ENCODE measurements at regions not wholly inside any gene's neighbourhood (a gene's known extent, or its start where the extent isn't known, plus 50 kb on each side); places are given as distances from the start of the nearest gene placed in this dataset.

- DNase-seq, result no peak
These were observed 131.0 kb downstream of the RPS24 start for GRCh38 chr10:78164702-78165101.

GRCh38 chr10:78165172-78165571, 131.5 kb downstream of the RPS24 start:
- DNase-seq, result no peak

- DNase-seq, result peak in 1 of 2 experiments; percentile 8
These were observed 132.0 kb downstream of the RPS24 start for GRCh38 chr10:78165617-78166016.

- no peak for DNase-seq
These were observed 132.6 kb downstream of the RPS24 start for GRCh38 chr10:78166261-78166660.

- no peak for DNase-seq
These were observed 135.6 kb downstream of the RPS24 start for GRCh38 chr10:78169214-78169613.

- DNase-seq, result no peak
These were observed 136.4 kb downstream of the RPS24 start for GRCh38 chr10:78170026-78170475.

- DNase-seq, result no peak
These were observed 138.2 kb downstream of the RPS24 start for GRCh38 chr10:78171633-78172400.

- no peak for DNase-seq
These were observed 139.8 kb downstream of the RPS24 start for GRCh38 chr10:78173360-78174015.

- DNase-seq, result no peak
These were observed 141.9 kb downstream of the RPS24 start for GRCh38 chr10:78175444-78176015.

- no peak for DNase-seq
These were observed 143.0 kb downstream of the RPS24 start for GRCh38 chr10:78176320-78177317.

GRCh38 chr10:78177491-78178185, 144.0 kb downstream of the RPS24 start:
- no peak for DNase-seq

- no peak for DNase-seq
These were observed 144.7 kb downstream of the RPS24 start for GRCh38 chr10:78178397-78178796.

GRCh38 chr10:78178940-78179339, 145.3 kb downstream of the RPS24 start:
- no peak for DNase-seq

GRCh38 chr10:78179886-78180705, 146.4 kb downstream of the RPS24 start:
- DNase-seq, result no peak

GRCh38 chr10:78181381-78182055, 147.9 kb downstream of the RPS24 start:
- DNase-seq, result no peak

GRCh38 chr10:78182841-78183240, 149.2 kb downstream of the RPS24 start:
- DNase-seq, result no peak

GRCh38 chr10:78184851-78185692, 151.4 kb downstream of the RPS24 start:
- DNase-seq, result no peak

GRCh38 chr10:78185693-78186055, 152.0 kb downstream of the RPS24 start:
- DNase-seq, result no peak

GRCh38 chr10:78186572-78186971, 152.9 kb downstream of the RPS24 start:
- no peak for DNase-seq

- DNase-seq, result no peak
These were observed 153.7 kb downstream of the RPS24 start for GRCh38 chr10:78187371-78187770.
